Common myeloid progenitor, CD34-positive (primary cell): ENCODE measurements at regions not wholly inside any gene's neighbourhood (a gene's known extent, or its start where the extent isn't known, plus 50 kb on each side); places are given as distances from the start of the nearest gene placed in this dataset.

Source experiments
- CTCF ChIA-PET: fragments of 350-600 bp; sonication (Branson Sonifier 250); formaldehyde crosslinking; loops from one replicate; lab custom pipeline; 2021; ENCODE audit warnings: antibody characterized with exemption; lab: Charles Lee
- POLR2A ChIA-PET: fragments of 350-600 bp; sonication (Branson Sonifier 250); formaldehyde crosslinking; loops from one replicate; lab custom pipeline; 2021; ENCODE audit warnings: antibody characterized with exemption; lab: Charles Lee
- DNase-seq, 3 donors: peaks; one replicate each; pipeline versions ENCODE4 v3.0.0 to v3.0.0-alpha.2; 2013
- H3K27ac ChIP-seq, 2 experiments: 1 replicate in 1 of 2; 2 replicates in 1 of 2; pipeline ENCODE4 v1.7.0; 2013; ENCODE audit warnings: inconsistent platforms in 2 of 2, low read length in 2 of 2, mild to moderate bottlenecking in 2 of 2, low read depth in 1 of 2, moderate library complexity in 1 of 2; ENCODE audit not compliant: severe bottlenecking in 2 of 2, insufficient read depth in 1 of 2, poor library complexity in 1 of 2
- H3K27me3 ChIP-seq, 5 experiments: replicated peaks in 2 of 5; 1 replicate in 3 of 5; 2 replicates in 2 of 5; pipeline versions ENCODE4 v1.6.1 to v1.7.0; 2013; ENCODE audit warnings: low read length in 4 of 5, mild to moderate bottlenecking in 2 of 5, moderate library complexity in 2 of 5, inconsistent platforms in 1 of 5; ENCODE audit not compliant: insufficient read depth in 5 of 5, control insufficient read depth in 4 of 5
- H3K36me3 ChIP-seq, 4 experiments: 1 replicate in 2 of 4; 2 replicates in 2 of 4; pipeline versions ENCODE4 v1.6.1 to v1.7.0; 2013; ENCODE audit warnings: low read length in 3 of 4, control low read depth in 1 of 4, mild to moderate bottlenecking in 1 of 4; ENCODE audit not compliant: control insufficient read depth in 4 of 4, insufficient read depth in 4 of 4
- H3K4me1 ChIP-seq, 4 experiments: 1 replicate in 3 of 4; 2 replicates in 1 of 4; pipeline versions ENCODE4 v1.6.1 to v1.7.1; 2013; ENCODE audit warnings: low read length in 3 of 4, mild to moderate bottlenecking in 3 of 4, control low read depth in 1 of 4, inconsistent platforms in 1 of 4, moderate library complexity in 1 of 4; ENCODE audit not compliant: control insufficient read depth in 4 of 4, insufficient read depth in 4 of 4; ENCODE audit errors: control extremely low read depth in 1 of 4
- H3K4me3 ChIP-seq, 7 experiments: 1 replicate in 4 of 7; 2 replicates in 3 of 7; pipeline versions ENCODE4 v1.5.1 to v1.7.0; 2013; ENCODE audit warnings: mild to moderate bottlenecking in 7 of 7, low read length in 6 of 7, moderate library complexity in 6 of 7, inconsistent platforms in 2 of 7, low read depth in 2 of 7, control low read depth in 1 of 7; ENCODE audit not compliant: insufficient read depth in 4 of 7, control insufficient read depth in 1 of 7; ENCODE audit errors: extremely low read depth in 1 of 7
- H3K9me3 ChIP-seq, 5 experiments: 1 replicate in 4 of 5; 2 replicates in 1 of 5; pipeline versions ENCODE4 v1.6.1 to v1.7.1; 2013; ENCODE audit warnings: low read length in 4 of 5, mild to moderate bottlenecking in 2 of 5, inconsistent platforms in 1 of 5, low read depth in 1 of 5, moderate library complexity in 1 of 5; ENCODE audit not compliant: control insufficient read depth in 4 of 5, insufficient read depth in 2 of 5; ENCODE audit errors: control extremely low read depth in 1 of 5
- WGBS: methylation state at CpG from one replicate; pipeline ENCODE4 v1.1.5; 2013; ENCODE audit not compliant: insufficient coverage; 5-methylcytosine and 5-hydroxymethylcytosine counted together

GRCh38 chr3:137925080-137925479, 84.9 kb upstream of the CLDN18 start:
- H3K9me3 ChIP-seq, result no peaks in the 10 kb centered on the region
- no peaks in the 10 kb centered on the region for H3K4me1 ChIP-seq
- DNase-seq, result no peak
- H3K4me3 ChIP-seq, result no peak overlapping the region
- no peak overlapping the region for H3K27ac ChIP-seq
- no peaks in the 10 kb centered on the region for H3K36me3 ChIP-seq
- CTCF ChIA-PET, result no interaction called here
- H3K27me3 ChIP-seq, result peaks cover 0 to 2% (median 0%) of the 10 kb centered on the region in 5 experiments
- POLR2A ChIA-PET, result no interaction called here
- WGBS, result 94% methylated on average over 3 of the region's 5 CpGs

- POLR2A ChIA-PET, result no interaction called here
- WGBS, result 100% methylated on average over 1 of the region's 2 CpGs
- Histone ChIP-seq H3K4me1 (no peaks in the 10 kb centered on the region), H3K9me3 (no peaks in the 10 kb centered on the region), H3K27ac (no peak overlapping the region), H3K27me3 (peaks cover 0 to 4% (median 0%) of the 10 kb centered on the region in 5 experiments), H3K36me3 (no peaks in the 10 kb centered on the region), H3K4me3 (no peak overlapping the region)
- DNase-seq, result no peak
- CTCF ChIA-PET, result no interaction called here
Observed at GRCh38 chr3:137926991-137927390, 83.0 kb upstream of the CLDN18 start.

- 94% methylated on average over 2 of the region's 3 CpGs for WGBS
- H3K27ac ChIP-seq, result no peak overlapping the region
- DNase-seq, result no peak
- ChIA-PET POLR2A (no interaction called here), CTCF (no interaction called here)
- peaks cover 0 to 6% (median 2%) of the 10 kb centered on the region in 5 experiments for H3K27me3 ChIP-seq
- H3K4me1 ChIP-seq, result no peaks in the 10 kb centered on the region
- H3K9me3 ChIP-seq, result no peaks in the 10 kb centered on the region
- no peaks in the 10 kb centered on the region for H3K36me3 ChIP-seq
- H3K4me3 ChIP-seq, result no peak overlapping the region
Observed at GRCh38 chr3:137930976-137931375, 79.0 kb upstream of the CLDN18 start.

GRCh38 chr3:137938876-137939275, 71.1 kb upstream of the CLDN18 start:
- H3K9me3 ChIP-seq, result no peaks in the 10 kb centered on the region
- H3K27ac ChIP-seq, result no peak overlapping the region
- H3K4me1 ChIP-seq, result no peaks in the 10 kb centered on the region
- POLR2A ChIA-PET, result no interaction called here
- H3K27me3 ChIP-seq, result peaks cover 0 to 2% (median 0%) of the 10 kb centered on the region in 5 experiments
- no peaks in the 10 kb centered on the region for H3K36me3 ChIP-seq
- no peak for DNase-seq
- WGBS, result 92% methylated on average over 2 of the region's 2 CpGs
- CTCF ChIA-PET, result no interaction called here
- H3K4me3 ChIP-seq, result no peak overlapping the region

GRCh38 chr3:137944593-137944992, 65.4 kb upstream of the CLDN18 start:
- H3K4me1 ChIP-seq, result no peaks in the 10 kb centered on the region
- H3K27me3 ChIP-seq, result no peaks in the 10 kb centered on the region
- H3K36me3 ChIP-seq, result no peaks in the 10 kb centered on the region
- no peak overlapping the region for H3K27ac ChIP-seq
- ChIA-PET CTCF (interaction anchor here (3.5 kb wide), 1 partner anchor 14 kb away, joined by 14 read pairs; no protein-coding TSS in a partner anchor), POLR2A (no interaction called here)
- no peak overlapping the region for H3K4me3 ChIP-seq
- peak in 1 of 3 donors; percentile 2 for DNase-seq
- no peaks in the 10 kb centered on the region for H3K9me3 ChIP-seq
- WGBS, result 52% methylated on average over 2 of the region's 2 CpGs

GRCh38 chr3:137946356-137946973, 63.5 kb upstream of the CLDN18 start:
- Histone ChIP-seq H3K36me3 (no peaks in the 10 kb centered on the region), H3K27me3 (no peaks in the 10 kb centered on the region), H3K4me3 (no peak overlapping the region), H3K9me3 (no peaks in the 10 kb centered on the region), H3K27ac (no peak overlapping the region), H3K4me1 (no peaks in the 10 kb centered on the region)
- peak; percentile 56 to 74 (median 74) for DNase-seq
- WGBS, result 0% methylated on average over 2 of the region's 7 CpGs
- ChIA-PET CTCF (interaction anchor here (1.0 to 3.5 kb wide), 3 partner anchors 13 to 914 kb away, joined by 3 to 14 read pairs (median 5); no protein-coding TSS in a partner anchor), POLR2A (no interaction called here)

- 88% methylated on average over 2 of the region's 2 CpGs for WGBS
- DNase-seq, result no peak
- no peaks in the 10 kb centered on the region for H3K36me3 ChIP-seq
- H3K4me1 ChIP-seq, result no peaks in the 10 kb centered on the region
- H3K27me3 ChIP-seq, result no peaks in the 10 kb centered on the region
- H3K9me3 ChIP-seq, result no peaks in the 10 kb centered on the region
- H3K27ac ChIP-seq, result no peak overlapping the region
- ChIA-PET CTCF (interaction anchor here (1.0 to 2.3 kb wide), 3 partner anchors 238 to 915 kb away, joined by 3 to 5 read pairs (median 3); no protein-coding TSS in a partner anchor), POLR2A (no interaction called here)
- no peak overlapping the region for H3K4me3 ChIP-seq
Observed at GRCh38 chr3:137947117-137947516, 62.8 kb upstream of the CLDN18 start.
